ENCODE measurements at regions not wholly inside any gene's neighbourhood (a gene's known extent, or its start where the extent isn't known, plus 50 kb on each side); places are given as distances from the start of the nearest gene placed in this dataset.

DNA sequence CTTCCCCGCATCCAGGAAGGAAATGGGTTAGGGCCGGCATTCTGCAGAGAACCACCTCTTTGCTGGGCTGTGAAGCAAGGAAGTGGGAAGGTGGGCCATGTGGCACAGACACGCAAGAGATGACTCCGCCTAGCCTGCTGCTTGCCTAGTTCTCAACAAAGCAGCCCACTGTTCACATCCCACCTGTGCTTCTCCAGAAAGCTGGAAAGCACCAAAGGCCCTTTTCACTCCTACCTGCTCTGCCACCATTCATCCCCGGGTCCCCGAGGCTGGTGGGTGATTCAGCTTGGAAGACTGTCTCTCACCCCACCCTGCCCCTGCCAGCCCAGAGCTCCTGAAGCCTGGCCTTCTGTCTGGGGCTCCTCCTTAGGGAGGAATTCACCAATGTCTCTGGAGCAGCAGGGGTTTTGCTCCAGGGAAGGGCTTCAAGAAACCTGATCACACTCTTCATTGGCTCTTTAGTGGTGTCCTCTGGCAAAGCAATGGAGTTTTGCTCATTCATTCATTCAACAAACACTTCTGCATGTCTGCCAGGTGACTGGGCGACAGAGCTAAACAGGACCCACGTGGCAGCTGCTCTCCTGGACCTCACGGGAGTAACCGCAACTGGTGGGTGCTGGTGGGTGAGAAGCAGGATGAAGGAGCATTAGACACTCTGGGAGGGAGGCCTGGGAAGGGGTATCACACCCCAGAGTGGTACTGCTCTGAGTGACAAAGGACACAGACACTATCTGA is 145.4 kb upstream of the TLE3 start:
- ChIA-PET POLR2A (no interaction called here), RAD21 (ENCODE audit: low non-redundant PET in 1 of 2, low total read pairs in 2 of 2, uncharacterized antibody in 2 of 2, unreplicated experiment in 2 of 2) (no interaction called here), CTCF (no interaction called here)
- no peak for DNase-seq (ENCODE audit: low read depth, low spot score)
- H3K4me2 ChIP-seq (ENCODE audit: low read length) = no peak overlapping the region
- no peak for ATAC-seq
- no peak overlapping the region for H3K4me3 ChIP-seq (replicated peaks in 1 of 2; ENCODE audit: low read depth in 1 of 2, low read length in 2 of 2)
- no peaks in the 10 kb centered on the region for H3K27me3 ChIP-seq (ENCODE audit: insufficient read depth, low read length)
- no peak overlapping the region for H3K27ac ChIP-seq (ENCODE audit: low read depth, low read length)
- H3K9me3 ChIP-seq (ENCODE audit: control insufficient read depth in 1 of 2, insufficient read depth in 1 of 2, low read depth in 1 of 2, low read length in 2 of 2) = no peaks in the 10 kb centered on the region
- no peak overlapping the region for H2AFZ ChIP-seq (ENCODE audit: low read depth, low read length, poor library complexity, severe bottlenecking)
- H3K79me2 ChIP-seq (ENCODE audit: insufficient read depth, low read length) = no peaks in the 10 kb centered on the region
- no peaks in the 10 kb centered on the region for H4K20me1 ChIP-seq (ENCODE audit: insufficient read depth)
- H3K9ac ChIP-seq (ENCODE audit: low read length) = no peak overlapping the region
- intact Hi-C loops (cut with micrococcal nuclease) = no loop called here
- no peaks in the 10 kb centered on the region for H3K36me3 ChIP-seq (ENCODE audit: control insufficient read depth in 1 of 2, insufficient read depth in 2 of 2, low read length in 2 of 2)
- peaks cover 6 to 33% of the 10 kb centered on the region in 2 experiments for H3K4me1 ChIP-seq (ENCODE audit: control insufficient read depth in 1 of 2, insufficient read depth in 2 of 2, low read length in 2 of 2)
- H3K9me2 ChIP-seq (ENCODE audit: insufficient read depth) = no peaks in the 10 kb centered on the region
- TF ChIP-seq ATF3 (IDR thresholded peaks at IDR 0.05) (no peak), POLR2AphosphoS5 (IDR thresholded peaks at IDR 0.05; ENCODE audit: low read depth, low read length) (no peak)
- BruUV-seq (replicated peaks) = no TSS peak

DNA sequence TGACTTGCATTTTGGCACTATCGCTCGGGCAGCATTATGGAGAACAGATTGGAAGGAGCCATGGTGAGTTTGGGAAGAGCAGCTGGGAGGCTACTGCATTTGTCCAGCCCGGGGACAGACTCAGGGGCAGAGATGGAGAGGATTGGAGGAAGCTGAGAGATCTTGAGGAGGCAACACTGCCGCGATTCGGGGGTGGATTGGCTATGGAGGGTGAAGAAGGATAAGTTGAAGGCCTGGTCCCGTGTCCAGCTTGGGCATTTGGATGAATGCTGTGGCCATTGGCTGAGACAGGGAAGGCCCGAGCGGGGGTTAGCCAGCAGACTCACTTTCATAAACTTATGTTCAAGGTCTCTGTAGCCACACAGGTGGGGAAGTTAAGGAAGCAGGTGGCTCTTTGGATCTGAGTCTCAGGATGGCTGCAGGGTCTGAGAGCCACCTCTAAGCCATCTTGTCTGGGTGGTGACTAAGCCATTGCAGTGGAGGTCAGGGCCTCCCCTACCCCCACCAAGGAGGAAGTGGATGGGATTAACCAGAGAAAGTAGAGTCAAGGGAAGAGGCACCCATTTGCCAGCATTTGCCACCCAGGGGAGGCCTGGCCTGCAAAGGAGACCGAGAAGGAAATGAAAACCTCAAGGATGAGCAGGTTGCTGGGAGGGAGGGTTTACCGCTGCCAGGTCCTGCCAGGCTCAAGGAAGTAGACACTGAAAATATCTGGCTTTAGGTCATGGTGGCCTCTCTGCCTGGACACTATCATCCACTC is 144.0 kb upstream of the TLE3 start:
- H3K9me3 ChIP-seq (ENCODE audit: control insufficient read depth in 1 of 2, insufficient read depth in 1 of 2, low read depth in 1 of 2, low read length in 2 of 2) = no peaks in the 10 kb centered on the region
- ChIA-PET RAD21 (ENCODE audit: low non-redundant PET in 1 of 2, low total read pairs in 2 of 2, uncharacterized antibody in 2 of 2, unreplicated experiment in 2 of 2) (no interaction called here), POLR2A (no interaction called here), CTCF (no interaction called here)
- intact Hi-C loops (cut with micrococcal nuclease) = no loop called here
- no peak for DNase-seq (ENCODE audit: low read depth, low spot score)
- no peak overlapping the region for H3K4me2 ChIP-seq (ENCODE audit: low read length)
- H3K9ac ChIP-seq (ENCODE audit: low read length) = no peak overlapping the region
- BruUV-seq (replicated peaks) = no TSS peak
- peaks cover 6 to 19% of the 10 kb centered on the region in 2 experiments for H3K4me1 ChIP-seq (ENCODE audit: control insufficient read depth in 1 of 2, insufficient read depth in 2 of 2, low read length in 2 of 2)
- H3K4me3 ChIP-seq (replicated peaks in 1 of 2; ENCODE audit: low read depth in 1 of 2, low read length in 2 of 2) = no peak overlapping the region
- no peak overlapping the region for H2AFZ ChIP-seq (ENCODE audit: low read depth, low read length, poor library complexity, severe bottlenecking)
- no peaks in the 10 kb centered on the region for H3K9me2 ChIP-seq (ENCODE audit: insufficient read depth)
- H4K20me1 ChIP-seq (ENCODE audit: insufficient read depth) = no peaks in the 10 kb centered on the region
- no peaks in the 10 kb centered on the region for H3K36me3 ChIP-seq (ENCODE audit: control insufficient read depth in 1 of 2, insufficient read depth in 2 of 2, low read length in 2 of 2)
- no peaks in the 10 kb centered on the region for H3K79me2 ChIP-seq (ENCODE audit: insufficient read depth, low read length)
- H3K27me3 ChIP-seq (ENCODE audit: insufficient read depth, low read length) = no peaks in the 10 kb centered on the region
- ATAC-seq = no peak
- no peak overlapping the region for H3K27ac ChIP-seq (ENCODE audit: low read depth, low read length)
- TF ChIP-seq SRF (IDR thresholded peaks at IDR 0.05; ENCODE audit: low read depth) (no peak), JUND (IDR thresholded peaks at IDR 0.05) (no peak), POLR2AphosphoS5 (IDR thresholded peaks at IDR 0.05; ENCODE audit: low read depth, low read length) (no peak), ZNF274 (IDR thresholded peaks at IDR 0.05; ENCODE audit: low read depth, low read length) (no peak), TCF7L2 (IDR thresholded peaks at IDR 0.05; ENCODE audit: borderline replicate concordance, extremely low read depth, insufficient read depth, insufficient read length) (no peak), ZBTB33 (IDR thresholded peaks at IDR 0.05; ENCODE audit: extremely low read depth, insufficient replicate concordance, low read length) (no peak), POLR2A (IDR thresholded peaks at IDR 0.05; ENCODE audit: borderline replicate concordance, extremely low read depth, insufficient read depth, insufficient read length) (no peak), RAD21 (IDR thresholded peaks at IDR 0.05; ENCODE audit: low read depth) (no peak), CTCF (IDR thresholded peaks at IDR 0.05 in 2 of 3, conservative IDR thresholded peaks at IDR 0.05 in 1 of 3; ENCODE audit: borderline replicate concordance in 1 of 3, insufficient read depth in 1 of 3, low read depth in 2 of 3, low read length in 2 of 3) (no peak), ATF3 (IDR thresholded peaks at IDR 0.05) (no peak), SIN3A (IDR thresholded peaks at IDR 0.05; ENCODE audit: low read depth) (no peak)
- TF ChIP-seq, protein P1, sequence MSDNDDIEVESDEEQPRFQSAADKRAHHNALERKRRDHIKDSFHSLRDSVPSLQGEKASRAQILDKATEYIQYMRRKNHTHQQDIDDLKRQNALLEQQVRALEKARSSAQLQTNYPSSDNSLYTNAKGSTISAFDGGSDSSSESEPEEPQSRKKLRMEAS (IDR thresholded peaks at IDR 0.05) = no peak
